Thyroid gland (tissue), 4 donors: ENCODE measurements at regions not wholly inside any gene's neighbourhood (a gene's known extent, or its start where the extent isn't known, plus 50 kb on each side); places are given as distances from the start of the nearest gene placed in this dataset.

Source experiments
- POLR2A ChIP-seq, 2 donors: fragments of 450-650 bp; IDR thresholded peaks; one replicate each; pipeline ENCODE4 v1.6.1; 2017; ENCODE audit warnings: antibody characterized with exemption in 2 of 2, mild to moderate bottlenecking in 2 of 2, moderate library complexity in 1 of 2
- TF ChIP-seq, protein P1 (sequence below), 6 experiments: fragments of 200-600 bp in 3 of 6; fragments of 450-650 bp in 3 of 6; sonication (generic) in 3 of 6; IDR thresholded peaks; one replicate each; pipeline ENCODE4 v1.5.1; 2016 to 2019; ENCODE audit warnings: antibody characterized with exemption in 6 of 6, mild to moderate bottlenecking in 2 of 6, inconsistent platforms in 1 of 6, moderate library complexity in 1 of 6

- TF ChIP-seq POLR2A (IDR thresholded peaks at IDR 0.05), result no peak
- TF ChIP-seq, protein P1, sequence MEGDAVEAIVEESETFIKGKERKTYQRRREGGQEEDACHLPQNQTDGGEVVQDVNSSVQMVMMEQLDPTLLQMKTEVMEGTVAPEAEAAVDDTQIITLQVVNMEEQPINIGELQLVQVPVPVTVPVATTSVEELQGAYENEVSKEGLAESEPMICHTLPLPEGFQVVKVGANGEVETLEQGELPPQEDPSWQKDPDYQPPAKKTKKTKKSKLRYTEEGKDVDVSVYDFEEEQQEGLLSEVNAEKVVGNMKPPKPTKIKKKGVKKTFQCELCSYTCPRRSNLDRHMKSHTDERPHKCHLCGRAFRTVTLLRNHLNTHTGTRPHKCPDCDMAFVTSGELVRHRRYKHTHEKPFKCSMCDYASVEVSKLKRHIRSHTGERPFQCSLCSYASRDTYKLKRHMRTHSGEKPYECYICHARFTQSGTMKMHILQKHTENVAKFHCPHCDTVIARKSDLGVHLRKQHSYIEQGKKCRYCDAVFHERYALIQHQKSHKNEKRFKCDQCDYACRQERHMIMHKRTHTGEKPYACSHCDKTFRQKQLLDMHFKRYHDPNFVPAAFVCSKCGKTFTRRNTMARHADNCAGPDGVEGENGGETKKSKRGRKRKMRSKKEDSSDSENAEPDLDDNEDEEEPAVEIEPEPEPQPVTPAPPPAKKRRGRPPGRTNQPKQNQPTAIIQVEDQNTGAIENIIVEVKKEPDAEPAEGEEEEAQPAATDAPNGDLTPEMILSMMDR (IDR thresholded peaks at IDR 0.05), result no peak
Measured at GRCh38 chr1:106908689-106909088, 147.8 kb upstream of the PRMT6 start.
